Fibroblast of upper back skin (primary cell): ENCODE measurements at regions not wholly inside any gene's neighbourhood (a gene's known extent, or its start where the extent isn't known, plus 50 kb on each side); places are given as distances from the start of the nearest gene placed in this dataset.
A peak's percentile ranks its signal among the peaks of the same experiment; 100 is the strongest.
"Not testable (repeated sequence)": the region's sequence is repeated elsewhere in the genome, so short reads cannot be mapped to it uniquely, and the experiment has no call there.

ENCODE experiments used
- DNase-seq: peaks from one replicate; pipeline ENCODE4 v3.0.0-alpha.2; 2013

DNA sequence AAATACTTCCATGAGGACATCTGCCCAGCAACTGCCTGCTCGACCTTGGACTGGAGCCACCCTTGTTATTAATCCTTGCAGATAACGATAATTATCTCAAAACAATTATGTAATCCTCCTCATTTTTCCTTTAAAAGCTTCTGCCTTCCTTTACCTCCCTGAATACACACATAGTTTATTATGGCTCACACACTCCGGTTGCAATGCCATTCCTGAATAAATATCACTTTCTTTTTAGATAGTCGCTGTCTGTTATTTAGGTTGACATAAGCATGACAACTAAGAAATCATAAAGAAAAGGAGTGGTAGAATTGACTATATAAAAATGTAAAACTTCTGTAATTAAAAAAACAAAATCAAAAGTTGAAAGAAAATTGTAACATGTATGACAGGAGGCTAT, 64.8 kb downstream of the B4GALT7 start:
- DNase-seq: not testable (repeated sequence)

DNA sequence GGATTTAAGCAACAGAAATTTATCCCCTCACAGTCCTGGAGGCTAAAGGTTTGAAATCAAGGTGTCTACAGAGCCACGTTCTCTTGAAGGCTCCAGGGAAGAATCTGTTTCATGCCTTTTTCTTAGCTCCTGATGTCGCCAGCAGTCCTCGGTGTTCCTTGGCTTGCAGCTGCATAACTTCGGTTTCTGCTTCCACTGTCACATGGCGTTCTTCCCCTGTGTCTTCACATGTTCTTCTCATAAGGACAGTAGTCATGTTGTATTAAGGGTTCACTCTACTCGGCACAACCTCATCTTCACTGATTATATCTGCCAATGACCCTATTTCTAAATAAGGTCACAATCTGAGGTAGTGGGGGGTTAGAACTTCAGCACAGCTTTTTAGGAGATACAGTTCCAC, 65.2 kb downstream of the B4GALT7 start:
- DNase-seq: not testable (repeated sequence)

GRCh38 chr5:177665960-177666359, 66.0 kb downstream of the B4GALT7 start:
- not testable (repeated sequence) for DNase-seq

- DNase-seq: not testable (repeated sequence)
Measured at GRCh38 chr5:177671035-177671754, 71.3 kb downstream of the B4GALT7 start.

DNA sequence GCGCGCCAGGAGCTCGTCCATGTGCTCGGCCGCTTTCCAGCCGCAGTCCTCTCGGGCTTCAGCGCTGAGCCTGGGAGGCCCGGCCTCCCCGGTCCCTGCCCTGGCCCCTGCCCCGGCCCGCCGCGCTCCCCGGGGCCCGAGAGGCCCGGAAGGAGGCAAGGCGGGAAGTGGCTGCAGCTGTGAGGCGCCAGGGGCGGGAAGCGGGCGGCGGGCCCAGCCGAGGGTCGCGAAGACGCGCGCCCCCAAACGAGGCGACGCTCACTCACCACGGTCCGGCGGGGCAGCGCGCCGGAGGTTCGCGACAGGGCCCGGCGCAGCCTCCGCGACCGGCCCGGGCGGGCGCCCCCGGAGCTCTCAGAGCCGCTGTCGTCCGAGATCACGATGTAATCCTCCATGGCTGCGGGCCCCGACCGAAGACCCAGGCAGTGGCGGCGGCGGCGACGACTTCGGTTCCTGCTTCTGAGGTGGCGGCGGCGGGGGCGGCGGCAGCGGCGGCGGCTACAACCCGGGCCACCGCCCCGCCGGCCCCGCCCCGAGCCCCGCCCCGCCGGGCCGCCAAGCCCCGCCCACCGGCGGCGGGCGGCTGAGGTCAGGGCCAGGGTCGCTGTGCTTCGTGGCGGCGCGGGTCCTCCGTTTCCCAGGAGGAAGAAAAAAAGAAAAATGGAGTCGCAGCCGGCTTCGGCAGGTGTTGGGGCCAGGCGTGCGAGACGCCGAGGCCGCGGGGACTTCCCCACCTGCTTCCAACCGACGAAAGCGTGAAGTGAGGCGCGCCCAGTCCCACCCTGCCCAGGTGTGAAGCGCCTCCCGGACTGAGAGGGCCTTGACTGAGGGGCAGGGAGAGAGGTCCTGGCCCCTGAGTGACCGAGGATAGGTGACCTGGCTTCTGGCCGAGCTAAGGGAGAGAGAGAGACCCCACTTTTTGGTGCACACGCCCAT, 72.1 kb downstream of the B4GALT7 start:
- peak; percentile 3 for DNase-seq
